Tibial nerve (tissue), 4 donors: ENCODE measurements at regions not wholly inside any gene's neighbourhood (a gene's known extent, or its start where the extent isn't known, plus 50 kb on each side); places are given as distances from the start of the nearest gene placed in this dataset.

Experiments used
- DNase-seq, 2 donors: peaks; one replicate each; pipeline ENCODE4 v3.0.0-alpha.2; 2019; ENCODE audit warnings: low spot score in 2 of 2
- H3K27ac ChIP-seq, 4 donors: fragments of 200-600 bp; sonication (generic) in 3 of 4; one replicate each; pipeline ENCODE4 v1.5.1; 2017 to 2019; ENCODE audit warnings: mild to moderate bottlenecking in 1 of 4
- H3K27me3 ChIP-seq, 2 donors: fragments of 200-600 bp; sonication (generic) in 1 of 2; one replicate each; pipeline versions ENCODE4 v1.5.1 to v1.6.0; 2017 to 2019
- H3K36me3 ChIP-seq, 3 donors: fragments of 200-600 bp; sonication (generic); one replicate each; pipeline ENCODE4 v1.5.1; 2018 to 2019
- H3K4me1 ChIP-seq, 4 donors: fragments of 200-600 bp; sonication (generic) in 3 of 4; one replicate each; pipeline ENCODE4 v1.5.1; 2017 to 2019
- H3K4me3 ChIP-seq, 4 donors: fragments of 200-600 bp; sonication (generic) in 3 of 4; one replicate each; pipeline ENCODE4 v1.5.1; 2017 to 2019; ENCODE audit warnings: mild to moderate bottlenecking in 1 of 4, moderate library complexity in 1 of 4
- H3K9me3 ChIP-seq, 4 donors: fragments of 200-600 bp; sonication (generic) in 3 of 4; one replicate each; pipeline ENCODE4 v1.5.1; 2017 to 2019
- CTCF ChIP-seq, 5 experiments: fragments of 200-600 bp in 3 of 5; fragments of 450-650 bp in 2 of 5; sonication (generic) in 3 of 5; IDR thresholded peaks; one replicate each; pipeline ENCODE4 v1.5.1; 2016 to 2019; ENCODE audit warnings: antibody characterized with exemption in 5 of 5, mild to moderate bottlenecking in 3 of 5, moderate library complexity in 2 of 5
- EP300 ChIP-seq, 2 donors: sonication (generic); formaldehyde crosslinking; IDR thresholded peaks; one replicate each; pipeline ENCODE4 v1.6.1; 2017; ENCODE audit warnings: antibody characterized with exemption in 2 of 2, mild to moderate bottlenecking in 1 of 2
- POLR2A ChIP-seq, 2 donors: fragments of 450-650 bp; IDR thresholded peaks; one replicate each; pipeline ENCODE4 v1.6.1; 2017; ENCODE audit warnings: antibody characterized with exemption in 2 of 2, mild to moderate bottlenecking in 2 of 2, moderate library complexity in 2 of 2
- WGBS, 2 donors: methylation state at CpG; one replicate each; pipeline ENCODE4 v1.1.5; 2018; 5-methylcytosine and 5-hydroxymethylcytosine counted together

- WGBS, 2 donors = 74 to 75% methylated on average over 6 of the region's 6 CpGs
Observed at GRCh38 chr10:33566001-33566400, 231.5 kb upstream of the NRP1 start.

GRCh38 chr10:33565231-33565630 is 230.8 kb upstream of the NRP1 start:
- no peaks in the 10 kb centered on the region for H3K9me3 ChIP-seq
- H3K27me3 ChIP-seq = no peaks in the 10 kb centered on the region
- DNase-seq = no peak
- no peaks in the 10 kb centered on the region for H3K4me1 ChIP-seq
- TF ChIP-seq EP300 (IDR thresholded peaks at IDR 0.05) = no peak
- no peak for TF ChIP-seq POLR2A (IDR thresholded peaks at IDR 0.05)
- no peak for TF ChIP-seq CTCF (IDR thresholded peaks at IDR 0.05)
- no peaks in the 10 kb centered on the region for H3K36me3 ChIP-seq
- no peak overlapping the region for H3K4me3 ChIP-seq
- no peak overlapping the region for H3K27ac ChIP-seq

More at GRCh38 chr10:33566001-33566400, 231.5 kb upstream of the NRP1 start:
- H3K27ac ChIP-seq = no peak overlapping the region
- no peaks in the 10 kb centered on the region for H3K9me3 ChIP-seq
- no peak overlapping the region for H3K4me3 ChIP-seq
- H3K4me1 ChIP-seq = no peaks in the 10 kb centered on the region
- no peaks in the 10 kb centered on the region for H3K36me3 ChIP-seq
- TF ChIP-seq POLR2A (IDR thresholded peaks at IDR 0.05) (no peak), EP300 (IDR thresholded peaks at IDR 0.05) (no peak), CTCF (IDR thresholded peaks at IDR 0.05) (no peak)
- H3K27me3 ChIP-seq = no peaks in the 10 kb centered on the region
- DNase-seq = no peak

DNA sequence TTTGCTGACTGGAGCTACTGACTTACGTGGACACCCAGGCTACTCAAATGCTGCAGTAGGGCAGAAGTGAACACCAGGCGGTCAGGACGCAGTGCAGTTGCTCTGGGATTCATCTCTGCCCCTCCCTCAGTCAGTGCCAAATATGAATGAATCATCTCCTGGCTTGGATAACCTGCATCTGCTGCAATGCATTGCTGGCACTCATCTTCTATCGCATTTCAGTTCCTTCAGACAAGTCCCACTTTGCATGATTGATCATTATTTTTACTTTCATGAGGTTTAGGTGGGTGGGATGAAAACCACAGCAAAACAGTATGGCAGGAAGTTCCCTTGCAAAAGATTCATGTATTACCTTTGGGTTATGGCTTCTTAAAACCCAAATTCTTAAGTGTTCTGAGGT is 224.6 kb upstream of the NRP1 start:
- Histone ChIP-seq H3K36me3 (no peaks in the 10 kb centered on the region), H3K27ac (no peak overlapping the region), H3K9me3 (no peaks in the 10 kb centered on the region), H3K4me1 (peaks cover 0 to 7% (median 0%) of the 10 kb centered on the region in 4 donors), H3K4me3 (no peak overlapping the region), H3K27me3 (no peaks in the 10 kb centered on the region)
- no peak for DNase-seq
- no peak for TF ChIP-seq CTCF (IDR thresholded peaks at IDR 0.05)
- TF ChIP-seq POLR2A (IDR thresholded peaks at IDR 0.05) = no peak
- TF ChIP-seq EP300 (IDR thresholded peaks at IDR 0.05) = no peak
- WGBS, 2 donors = 70 to 71% methylated on average over 4 of the region's 4 CpGs

DNA sequence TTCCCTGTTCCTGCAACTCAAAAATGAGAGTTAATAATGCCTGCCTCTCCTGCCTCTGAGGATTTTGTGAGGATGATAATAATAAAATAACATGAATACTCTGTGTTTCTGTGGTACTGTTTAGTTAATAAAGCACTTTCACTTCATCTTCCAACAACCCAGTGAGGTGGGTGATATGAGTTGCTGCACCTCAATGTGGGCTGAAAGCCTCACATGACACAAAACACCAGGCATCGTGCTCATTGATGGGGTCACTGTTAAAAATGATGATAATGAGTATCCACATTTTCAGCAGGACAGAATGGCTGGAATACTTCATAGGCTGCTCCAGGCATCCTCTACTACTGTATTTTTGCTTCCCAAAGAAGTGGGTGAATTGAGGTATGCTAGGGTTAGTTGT is 222.8 kb upstream of the NRP1 start:
- Histone ChIP-seq H3K27ac (no peak overlapping the region), H3K9me3 (no peaks in the 10 kb centered on the region), H3K4me1 (peaks cover 0 to 7% (median 0%) of the 10 kb centered on the region in 4 donors), H3K4me3 (no peak overlapping the region), H3K27me3 (no peaks in the 10 kb centered on the region), H3K36me3 (no peaks in the 10 kb centered on the region)
- DNase-seq = no peak
- WGBS, 2 donors = 75 to 83% methylated on average over 1 of the region's 1 CpG
- no peak for TF ChIP-seq POLR2A (IDR thresholded peaks at IDR 0.05)
- TF ChIP-seq EP300 (IDR thresholded peaks at IDR 0.05) = no peak
- no peak for TF ChIP-seq CTCF (IDR thresholded peaks at IDR 0.05)

- Histone ChIP-seq H3K27ac (no peak overlapping the region), H3K9me3 (no peaks in the 10 kb centered on the region), H3K4me1 (peaks cover 0 to 7% (median 0%) of the 10 kb centered on the region in 4 donors), H3K4me3 (no peak overlapping the region), H3K27me3 (no peaks in the 10 kb centered on the region), H3K36me3 (no peaks in the 10 kb centered on the region)
- no peak for TF ChIP-seq EP300 (IDR thresholded peaks at IDR 0.05)
- no peak for TF ChIP-seq POLR2A (IDR thresholded peaks at IDR 0.05)
- TF ChIP-seq CTCF (IDR thresholded peaks at IDR 0.05) = no peak
- no peak for DNase-seq
- 37 to 69% methylated on average over 11 of the region's 11 CpGs for WGBS, 2 donors
Observed at GRCh38 chr10:33556620-33557019, 222.2 kb upstream of the NRP1 start.
